K562 (cell line): ENCODE measurements at regions not wholly inside any gene's neighbourhood (a gene's known extent, or its start where the extent isn't known, plus 50 kb on each side); places are given as distances from the start of the nearest gene placed in this dataset.

Experiments used
- ATAC-seq: fragments of 200-7000 bp; cut with Tn5 transposase; 3 replicates; pipeline ENCODE4 v1.9.1; 2020; ENCODE audit warnings: moderate library complexity
- BruUV-seq: library from RNA; stranded (reverse); fragments of 400-500 nt; replicated peaks from 2 replicates; lab custom pipeline; 2021; lab: Mats Ljungman, UMichigan
- CTCF ChIA-PET: fragments of 300-600 bp; formaldehyde crosslinking; extraction: SDS; loops from one replicate; lab custom pipeline; 2021; ENCODE audit warnings: low intra/inter-chr PET ratio; lab: Yijun Ruan, JAX
- POLR2A ChIA-PET: fragments of 300-600, 350-650 bp; sonication (Branson Sonifier 250); formaldehyde crosslinking; extraction: SDS; loops from one replicate; lab custom pipeline; 2021; ENCODE audit warnings: antibody characterized with exemption, inconsistent platforms; lab: Yijun Ruan, JAX
- DNase-seq, 4 experiments: peaks; one replicate each; pipeline versions ENCODE4 v3.0.0 to v3.0.0-alpha.2; 2011 to 2018; ENCODE audit warnings: low spot score in 3 of 4, mixed read lengths in 3 of 4; ENCODE audit errors: extremely low read depth in 1 of 4
- FAIRE-seq: peaks from 2 replicates; lab custom pipeline; 2011; peaks lifted over from hg19 to GRCh38; lab: Jason Lieb, UNC
- H2AFZ ChIP-seq: 2 replicates; pipeline ENCODE4 v1.6.0; 2011; ENCODE audit warnings: low read depth, low read length, control low read depth, inconsistent platforms
- H3K27ac ChIP-seq: fragments of 200-600 bp; 3 replicates; pipeline ENCODE4 v1.8.0; 2011; ENCODE audit warnings: low read depth, mild to moderate bottlenecking, control low read depth, inconsistent platforms, low read length, moderate library complexity, mixed read lengths; ENCODE audit errors: extremely low read depth
- H3K27me3 ChIP-seq, 2 experiments: fragments of 300-600 bp in 1 of 2; 2 replicates in 1 of 2; 3 replicates in 1 of 2; pipeline versions ENCODE4 v1.6.0 to v1.8.0; 2011; ENCODE audit warnings: inconsistent platforms in 2 of 2, low read length in 2 of 2, mild to moderate bottlenecking in 1 of 2, mixed read lengths in 1 of 2, moderate library complexity in 1 of 2; ENCODE audit not compliant: control insufficient read depth in 2 of 2, insufficient read depth in 2 of 2
- H3K36me3 ChIP-seq: fragments of 300-600 bp; 3 replicates; pipeline ENCODE4 v1.8.0; 2011; ENCODE audit warnings: mild to moderate bottlenecking, low read length, inconsistent platforms; ENCODE audit not compliant: control insufficient read depth, insufficient read depth
- H3K4me1 ChIP-seq, 2 experiments: fragments of 200-600 bp in 1 of 2; replicated peaks in 1 of 2; 2 replicates in 1 of 2; 3 replicates in 1 of 2; pipeline versions ENCODE4 v1.5.1 to v1.8.0; 2011; ENCODE audit warnings: inconsistent platforms in 2 of 2, low read length in 2 of 2, mild to moderate bottlenecking in 1 of 2, mixed read lengths in 1 of 2, moderate library complexity in 1 of 2; ENCODE audit not compliant: control insufficient read depth in 2 of 2, insufficient read depth in 2 of 2
- H3K4me2 ChIP-seq: 2 replicates; pipeline ENCODE4 v1.6.1; 2011; ENCODE audit warnings: low read length, control low read depth, inconsistent platforms, mixed read lengths; ENCODE audit not compliant: insufficient read depth
- H3K4me3 ChIP-seq: fragments of 200-600 bp; sonication (generic), shearing (Covaris generic); 2 replicates; pipeline ENCODE4 v1.5.1; 2016; ENCODE audit warnings: control low read depth, inconsistent platforms
- H3K79me2 ChIP-seq: fragments of 200-600 bp; 3 replicates; pipeline ENCODE4 v1.8.0; 2011; ENCODE audit warnings: low read length, inconsistent platforms; ENCODE audit not compliant: control insufficient read depth, insufficient read depth
- H3K9ac ChIP-seq, 2 experiments: 2 replicates each; pipeline versions ENCODE4 v1.6.0 to v1.6.1; 2011; ENCODE audit warnings: low read depth in 2 of 2, low read length in 2 of 2, control low read depth in 1 of 2, inconsistent platforms in 1 of 2, mild to moderate bottlenecking in 1 of 2, mixed read lengths in 1 of 2; ENCODE audit not compliant: insufficient read depth in 1 of 2
- H3K9me1 ChIP-seq: one replicate; pipeline ENCODE4 v1.6.0; 2011; ENCODE audit warnings: inconsistent platforms, mild to moderate bottlenecking, low read length, moderate library complexity; ENCODE audit not compliant: control insufficient read depth, insufficient read depth
- H3K9me3 ChIP-seq: replicated peaks from 2 replicates; pipeline ENCODE4 v1.5.1; 2011; ENCODE audit warnings: low read depth, low read length, inconsistent platforms; ENCODE audit not compliant: control insufficient read depth, insufficient read depth
- H4K20me1 ChIP-seq: replicated peaks from 2 replicates; pipeline ENCODE4 v1.6.1; 2011; ENCODE audit warnings: low read length, inconsistent platforms, mixed read lengths; ENCODE audit not compliant: control insufficient read depth, insufficient read depth
- CBFA2T3 ChIP-seq: fragments of 450-650 bp; IDR thresholded peaks from 2 replicates; pipeline ENCODE4 v1.6.1; 2017
- CC2D1A ChIP-seq: fragments of 450-650 bp; IDR thresholded peaks from 2 replicates; pipeline ENCODE4 v1.6.1; 2017; ENCODE audit warnings: mild to moderate bottlenecking
- MXI1 ChIP-seq: IDR thresholded peaks from 2 replicates; pipeline ENCODE4 v1.6.1; 2011; ENCODE audit warnings: low read depth, mild to moderate bottlenecking, improper control_type of control experiment, low read length
- NUFIP1 ChIP-seq: fragments of 450-650 bp; IDR thresholded peaks from 2 replicates; pipeline ENCODE4 v1.6.1; 2018; ENCODE audit not compliant: partially characterized antibody
- TCF3 ChIP-seq: sonication (generic); formaldehyde crosslinking; IDR thresholded peaks from 2 replicates; pipeline ENCODE4 v1.4.0; 2020; ENCODE audit warnings: mild to moderate bottlenecking, missing genetic modification reagents
- ZBTB5 ChIP-seq: fragments of 450-650 bp; IDR thresholded peaks from 2 replicates; pipeline ENCODE4 v1.6.1; 2017; ENCODE audit warnings: antibody characterized with exemption
- WGBS: fragments of 100-300 bp; shearing (Covaris generic); methylation state at CpG from one replicate; pipeline ENCODE4 v1.1.6; 2016; ENCODE audit warnings: low coverage, mixed read lengths; ENCODE audit not compliant: insufficient coverage; ENCODE audit errors: missing lambda C conversion rate; 5-methylcytosine and 5-hydroxymethylcytosine counted together
- in situ Hi-C: fragments of 300-500 bp; cut with MboI; formaldehyde crosslinking; loops from 4 replicates; pipeline ENCODE4 v1.15.0; 2018; ENCODE audit warnings: inconsistent platforms, mixed read lengths
- intact Hi-C: fragments of 100-400 bp; cut with micrococcal nuclease; formaldehyde crosslinking; loops from 2 replicates; pipeline ENCODE4 v1.14.2; 2022
- TF ChIP-seq, protein P1 (sequence below): fragments of 450-650 bp; conservative IDR thresholded peaks from 2 replicates; pipeline ENCODE4 v1.6.1; 2016; ENCODE audit warnings: missing genetic modification characterization, low read depth, mild to moderate bottlenecking, missing compliant biosample characterization, moderate library complexity
- TF ChIP-seq, protein P2 (sequence below): fragments of 450-650 bp; conservative IDR thresholded peaks from 2 replicates; pipeline ENCODE4 v1.6.1; 2016; ENCODE audit warnings: missing genetic modification characterization, low read depth, mild to moderate bottlenecking, control low read depth, missing compliant biosample characterization

GRCh38 chr13:99058527-99059495 lies 80.9 kb upstream of the DOCK9 start:
- Histone ChIP-seq H3K4me2 (no peak overlapping the region), H2AFZ (no peak overlapping the region), H3K4me1 (peaks cover 24 to 65% of the 10 kb centered on the region in 2 experiments), H3K9me1 (no peaks in the 10 kb centered on the region), H3K27ac (no peak overlapping the region; the same call in 1 of the 3 replicates), H3K27me3 (no peaks in the 10 kb centered on the region), H3K36me3 (no peaks in the 10 kb centered on the region; the same call in 2 of the 3 replicates), H3K79me2 (peaks cover 67% of the 10 kb centered on the region), H3K9ac (peak overlapping the region in 1 of 2 experiments; percentile 73; a peak in 1 of 4 replicates), H4K20me1 (no peaks in the 10 kb centered on the region), H3K4me3 (no peak overlapping the region), H3K9me3 (no peaks in the 10 kb centered on the region)
- CTCF ChIA-PET, result no interaction called here
- intact Hi-C loops, result no loop called here
- ATAC-seq (peak; percentile 15), FAIRE-seq (peak; percentile 56), DNase-seq (peak in 1 of 4 experiments; percentile 45)
- in situ Hi-C loops, result no loop called here
- POLR2A ChIA-PET, result interaction anchor here (1.3 to 1.6 kb wide), 2 partner anchors 8 to 26 kb away, joined by 4 read pairs; no protein-coding TSS in a partner anchor
- WGBS, result 28% methylated on average over 8 of the region's 8 CpGs
- no TSS peak for BruUV-seq
- 0 out of 2 replicates have a peak, but pooled peaks have one; percentile 3 for TF ChIP-seq CBFA2T3
- TF ChIP-seq MXI1, result no peak
- TF ChIP-seq, protein P1, sequence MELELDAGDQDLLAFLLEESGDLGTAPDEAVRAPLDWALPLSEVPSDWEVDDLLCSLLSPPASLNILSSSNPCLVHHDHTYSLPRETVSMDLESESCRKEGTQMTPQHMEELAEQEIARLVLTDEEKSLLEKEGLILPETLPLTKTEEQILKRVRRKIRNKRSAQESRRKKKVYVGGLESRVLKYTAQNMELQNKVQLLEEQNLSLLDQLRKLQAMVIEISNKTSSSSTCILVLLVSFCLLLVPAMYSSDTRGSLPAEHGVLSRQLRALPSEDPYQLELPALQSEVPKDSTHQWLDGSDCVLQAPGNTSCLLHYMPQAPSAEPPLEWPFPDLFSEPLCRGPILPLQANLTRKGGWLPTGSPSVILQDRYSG (tag), result no peak
- 0 out of 2 replicates have a peak, but pooled peaks have one; percentile 6 for TF ChIP-seq TCF3 (CRISPR knock-in tag)
- TF ChIP-seq, protein P2, sequence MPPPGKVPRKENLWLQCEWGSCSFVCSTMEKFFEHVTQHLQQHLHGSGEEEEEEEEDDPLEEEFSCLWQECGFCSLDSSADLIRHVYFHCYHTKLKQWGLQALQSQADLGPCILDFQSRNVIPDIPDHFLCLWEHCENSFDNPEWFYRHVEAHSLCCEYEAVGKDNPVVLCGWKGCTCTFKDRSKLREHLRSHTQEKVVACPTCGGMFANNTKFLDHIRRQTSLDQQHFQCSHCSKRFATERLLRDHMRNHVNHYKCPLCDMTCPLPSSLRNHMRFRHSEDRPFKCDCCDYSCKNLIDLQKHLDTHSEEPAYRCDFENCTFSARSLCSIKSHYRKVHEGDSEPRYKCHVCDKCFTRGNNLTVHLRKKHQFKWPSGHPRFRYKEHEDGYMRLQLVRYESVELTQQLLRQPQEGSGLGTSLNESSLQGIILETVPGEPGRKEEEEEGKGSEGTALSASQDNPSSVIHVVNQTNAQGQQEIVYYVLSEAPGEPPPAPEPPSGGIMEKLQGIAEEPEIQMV (tag), result peak; percentile 89
- peak; percentile 87 for TF ChIP-seq CC2D1A
- TF ChIP-seq ZBTB5, result peak; percentile 92
- TF ChIP-seq NUFIP1, result no peak
